Gastrocnemius medialis (tissue), 4 donors: ENCODE measurements at regions not wholly inside any gene's neighbourhood (a gene's known extent, or its start where the extent isn't known, plus 50 kb on each side); places are given as distances from the start of the nearest gene placed in this dataset.

Experiments used
- CTCF ChIP-seq, 5 experiments: fragments of 450-650 bp in 3 of 5; fragments of 200-600 bp in 2 of 5; sonication (generic) in 2 of 5; IDR thresholded peaks in 4 of 5; conservative IDR thresholded peaks in 1 of 5; 1 replicate in 4 of 5; 2 replicates in 1 of 5; pipeline ENCODE4 v1.5.1; 2016 to 2019; ENCODE audit warnings: antibody characterized with exemption in 5 of 5, mild to moderate bottlenecking in 3 of 5, moderate library complexity in 3 of 5
- POLR2A ChIP-seq, 2 donors: fragments of 450-650 bp; IDR thresholded peaks; one replicate each; pipeline ENCODE4 v1.6.1; 2017; ENCODE audit warnings: antibody characterized with exemption in 2 of 2, mild to moderate bottlenecking in 2 of 2, moderate library complexity in 2 of 2

GRCh38 chr7:55279080-55279845 lies 85.9 kb upstream of the LANCL2 start:
- TF ChIP-seq CTCF (IDR thresholded peaks at IDR 0.05 in 4 of 5, conservative IDR thresholded peaks at IDR 0.05 in 1 of 5) (no peak), POLR2A (IDR thresholded peaks at IDR 0.05) (no peak)
